Mononuclear cell (primary cell): ENCODE measurements at regions not wholly inside any gene's neighbourhood (a gene's known extent, or its start where the extent isn't known, plus 50 kb on each side); places are given as distances from the start of the nearest gene placed in this dataset.

Experiments
- H3K27me3 ChIP-seq: 2 replicates; pipeline ENCODE4 v1.6.0; 2011; ENCODE audit warnings: low read length, control low read depth; ENCODE audit not compliant: insufficient read depth
- H3K4me1 ChIP-seq: 2 replicates; pipeline ENCODE4 v1.5.1; 2011; ENCODE audit warnings: mild to moderate bottlenecking, low read length, control low read depth; ENCODE audit not compliant: insufficient read depth
- H3K4me3 ChIP-seq: 2 replicates; pipeline ENCODE4 v1.5.1; 2011; ENCODE audit warnings: mild to moderate bottlenecking, low read length, moderate library complexity
- H3K9me3 ChIP-seq: 2 replicates; pipeline ENCODE4 v1.5.1; 2011; ENCODE audit warnings: low read depth, mild to moderate bottlenecking, control low read depth, low read length

DNA sequence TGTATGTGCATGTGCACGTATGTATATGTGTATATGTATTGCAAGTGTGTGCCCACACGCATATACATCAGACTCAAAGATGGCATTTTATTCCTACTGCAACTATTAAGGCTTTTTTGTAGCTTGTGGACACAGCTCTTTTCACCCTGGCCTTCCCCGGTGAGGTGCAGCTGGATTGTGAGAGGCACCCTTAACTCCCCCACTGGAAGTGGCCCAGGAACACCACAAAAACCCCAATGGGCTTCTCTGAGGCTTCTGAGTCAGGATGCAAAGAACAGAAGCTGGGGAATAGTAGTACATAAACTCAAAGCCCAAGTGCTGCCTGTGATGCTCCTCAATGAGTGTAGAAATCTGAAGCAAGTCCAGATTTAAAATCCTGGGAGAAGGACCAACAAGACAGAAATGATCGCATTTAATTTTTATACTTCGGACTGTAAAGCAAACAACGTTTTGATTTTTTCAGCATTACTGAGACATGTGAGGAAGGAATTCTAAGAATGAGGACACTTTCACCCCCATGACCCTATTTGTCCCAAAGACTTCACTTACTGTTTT, 369.2 kb upstream of the MGMT start:
- H3K27me3 ChIP-seq: no peaks in the 10 kb centered on the region
- H3K4me3 ChIP-seq: no peak overlapping the region
- H3K4me1 ChIP-seq: peaks cover 8% of the 10 kb centered on the region
- H3K9me3 ChIP-seq: no peaks in the 10 kb centered on the region

DNA sequence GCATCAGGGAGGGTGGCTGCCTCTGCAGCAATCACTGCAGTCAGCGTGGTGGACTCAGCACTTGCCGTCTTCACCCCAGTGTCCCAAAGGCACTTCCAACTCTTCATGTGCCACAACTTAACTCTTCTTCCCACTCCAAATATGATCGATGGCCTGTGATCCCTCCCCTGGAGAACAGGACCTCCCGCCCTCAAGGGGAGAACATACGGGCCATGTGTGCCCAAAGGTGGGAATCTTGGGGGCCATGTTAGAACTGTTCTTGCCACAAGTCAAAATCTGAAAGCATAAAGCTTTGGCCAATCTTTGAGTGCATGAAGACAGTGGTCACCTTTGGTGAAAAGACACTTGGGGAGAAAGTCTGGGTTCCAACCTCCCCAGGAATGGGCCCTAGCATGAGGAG, 368.5 kb upstream of the MGMT start:
- Histone ChIP-seq H3K4me1 (peaks cover 8% of the 10 kb centered on the region), H3K4me3 (no peak overlapping the region), H3K9me3 (no peaks in the 10 kb centered on the region), H3K27me3 (no peaks in the 10 kb centered on the region)

DNA sequence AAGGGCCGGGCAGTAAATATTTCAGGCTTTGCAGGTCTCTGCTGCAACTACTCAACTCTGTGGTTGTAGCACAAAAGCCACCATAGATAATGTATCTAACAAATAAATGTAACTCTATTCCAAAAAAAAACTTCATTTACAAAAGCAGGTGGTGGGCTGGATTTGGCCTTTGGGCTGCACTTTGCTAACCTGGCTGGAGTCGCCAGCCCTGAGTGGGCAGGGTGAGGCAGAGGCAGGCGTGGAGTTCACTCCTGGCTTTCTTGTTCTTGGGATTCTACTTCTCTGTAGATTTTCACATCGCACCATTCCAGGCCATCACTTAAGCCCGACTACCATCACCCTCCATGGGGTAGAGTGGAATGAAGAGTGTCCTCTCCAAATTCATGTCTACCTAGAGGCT, 367.6 kb upstream of the MGMT start:
- H3K9me3 ChIP-seq: no peaks in the 10 kb centered on the region
- H3K4me3 ChIP-seq: no peak overlapping the region
- H3K27me3 ChIP-seq: no peaks in the 10 kb centered on the region
- peaks cover 8% of the 10 kb centered on the region for H3K4me1 ChIP-seq

DNA sequence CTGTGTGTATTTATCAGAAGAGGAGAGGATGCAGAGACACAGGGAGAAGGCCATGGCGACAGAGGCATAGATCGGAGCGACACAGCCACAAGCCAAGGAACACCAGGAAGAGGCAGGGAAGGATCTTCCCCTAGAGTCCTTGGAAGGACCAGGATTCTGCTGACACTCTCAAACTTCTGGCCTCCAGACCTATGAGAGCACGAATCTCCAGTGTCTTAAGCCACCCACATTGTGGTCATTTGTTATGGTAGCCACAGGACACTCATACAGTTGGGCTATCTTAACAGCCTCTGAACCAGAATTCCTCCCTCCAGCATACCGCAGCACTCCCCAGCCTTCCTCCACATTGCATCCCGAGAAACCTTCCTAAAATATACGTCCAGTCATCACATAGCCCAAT, 367.0 kb upstream of the MGMT start:
- Histone ChIP-seq H3K4me1 (peaks cover 8% of the 10 kb centered on the region), H3K27me3 (no peaks in the 10 kb centered on the region), H3K4me3 (no peak overlapping the region), H3K9me3 (no peaks in the 10 kb centered on the region)

DNA sequence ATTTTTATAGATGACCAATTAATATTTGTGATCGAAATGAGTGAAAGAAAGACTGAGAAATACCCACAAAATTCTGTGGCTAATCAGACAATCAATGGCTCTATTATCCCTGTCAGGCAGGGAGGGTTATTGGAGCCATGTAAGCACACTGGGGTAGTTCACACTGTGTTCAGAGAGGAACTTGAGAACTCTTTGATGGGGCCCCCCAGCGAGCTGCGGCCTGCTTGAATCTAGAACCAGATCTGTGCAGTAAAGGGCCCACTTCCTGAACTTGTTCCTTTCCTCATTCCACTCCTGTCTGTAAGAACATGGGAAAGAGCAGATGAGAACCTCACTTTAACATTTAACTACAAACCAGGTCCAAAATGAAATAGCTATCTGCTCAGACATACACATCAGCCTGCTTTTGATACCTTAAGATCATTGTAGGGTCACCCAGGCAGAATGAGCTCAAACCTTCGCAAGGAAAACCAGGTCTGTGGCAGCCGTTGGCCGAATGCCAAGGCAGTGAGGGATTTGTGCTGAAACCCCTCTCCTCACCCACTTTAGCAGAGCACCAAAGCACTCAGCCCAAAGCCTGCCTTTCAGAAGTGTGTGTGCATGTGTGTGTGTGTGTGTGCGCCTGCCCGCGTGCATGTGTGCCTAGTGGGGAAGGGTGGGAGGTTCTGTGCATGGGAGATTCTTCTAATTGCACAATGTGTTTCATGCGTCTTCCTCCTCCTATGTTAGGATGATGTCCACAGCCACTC, 365.6 kb upstream of the MGMT start:
- Histone ChIP-seq H3K4me3 (no peak overlapping the region), H3K9me3 (no peaks in the 10 kb centered on the region), H3K27me3 (no peaks in the 10 kb centered on the region), H3K4me1 (peaks cover 8% of the 10 kb centered on the region)

DNA sequence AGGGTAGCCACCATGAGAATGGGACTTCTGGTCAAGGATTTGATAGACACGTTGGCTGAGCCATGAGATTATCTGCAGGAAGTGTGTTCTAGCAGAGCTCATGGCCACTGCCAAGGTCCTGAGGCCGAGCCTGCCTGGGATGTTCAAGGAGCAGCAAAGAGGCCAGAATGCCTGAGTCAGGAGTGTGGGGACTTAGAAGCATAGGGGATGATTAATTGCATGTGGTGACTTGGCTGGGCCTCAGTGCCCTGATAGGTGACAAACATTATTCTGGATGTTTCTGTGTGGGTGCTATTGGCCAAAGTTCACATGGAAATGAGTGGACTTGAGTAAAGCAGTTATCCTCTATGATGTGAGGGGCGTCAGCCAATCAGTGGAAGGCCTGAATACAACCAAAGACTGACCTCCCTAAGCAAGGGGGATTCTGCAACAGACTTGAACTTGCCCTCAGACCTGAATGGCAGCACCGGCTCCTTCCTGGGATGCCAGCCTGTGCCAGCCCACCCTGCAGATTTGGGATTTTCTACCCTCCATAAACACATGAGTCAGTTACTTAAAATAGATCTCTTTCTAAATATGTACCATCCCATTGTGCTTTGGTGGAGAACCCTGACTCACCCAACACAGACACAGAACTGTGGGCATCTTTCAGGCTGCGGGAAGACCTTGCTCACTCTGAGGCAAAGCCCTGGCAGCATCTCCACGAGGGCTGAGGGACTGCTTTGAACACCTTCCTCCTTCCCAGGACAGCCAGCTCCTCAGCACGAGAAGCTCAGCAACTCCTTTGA, 363.9 kb upstream of the MGMT start:
- no peak overlapping the region for H3K4me3 ChIP-seq
- no peaks in the 10 kb centered on the region for H3K27me3 ChIP-seq
- peaks cover 8% of the 10 kb centered on the region for H3K4me1 ChIP-seq
- H3K9me3 ChIP-seq: no peaks in the 10 kb centered on the region

DNA sequence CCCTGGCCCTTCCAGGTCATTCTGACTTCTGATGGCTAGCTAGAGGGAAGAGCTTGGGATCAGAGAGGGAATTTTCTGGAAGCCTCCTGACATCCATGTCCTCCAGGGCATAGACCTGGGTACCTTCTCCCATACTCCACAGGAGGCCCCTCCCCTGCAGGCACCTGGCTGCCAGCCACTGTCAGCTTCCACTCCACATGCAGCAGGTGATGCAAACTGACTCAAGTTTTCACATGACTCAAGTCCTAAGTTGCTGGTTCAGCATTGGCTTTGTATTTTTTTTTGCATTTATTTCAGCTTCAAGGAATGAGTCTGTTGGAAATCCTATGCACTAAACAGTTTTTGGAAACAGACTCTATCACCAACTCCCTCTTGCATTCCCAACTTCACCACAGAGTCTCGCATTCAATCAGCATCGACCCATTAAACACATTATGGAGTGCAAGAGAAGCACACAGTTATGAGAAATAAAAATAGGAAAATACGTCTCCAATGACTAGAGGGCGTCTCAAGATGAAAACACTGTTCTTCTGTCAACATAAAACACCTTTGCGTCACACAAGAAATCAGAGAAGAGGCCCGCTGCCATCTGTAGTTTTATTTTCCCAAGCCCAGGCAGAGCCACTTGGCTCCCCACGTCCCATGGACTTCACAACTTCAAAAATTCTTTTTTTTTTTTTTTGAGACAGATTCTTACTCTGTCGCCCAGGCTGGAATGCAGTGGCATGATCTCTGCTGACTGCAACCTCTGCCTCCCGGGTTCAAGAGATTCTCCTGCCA, 362.6 kb upstream of the MGMT start:
- Histone ChIP-seq H3K4me3 (no peak overlapping the region), H3K4me1 (peaks cover 8% of the 10 kb centered on the region), H3K9me3 (no peaks in the 10 kb centered on the region), H3K27me3 (no peaks in the 10 kb centered on the region)

DNA sequence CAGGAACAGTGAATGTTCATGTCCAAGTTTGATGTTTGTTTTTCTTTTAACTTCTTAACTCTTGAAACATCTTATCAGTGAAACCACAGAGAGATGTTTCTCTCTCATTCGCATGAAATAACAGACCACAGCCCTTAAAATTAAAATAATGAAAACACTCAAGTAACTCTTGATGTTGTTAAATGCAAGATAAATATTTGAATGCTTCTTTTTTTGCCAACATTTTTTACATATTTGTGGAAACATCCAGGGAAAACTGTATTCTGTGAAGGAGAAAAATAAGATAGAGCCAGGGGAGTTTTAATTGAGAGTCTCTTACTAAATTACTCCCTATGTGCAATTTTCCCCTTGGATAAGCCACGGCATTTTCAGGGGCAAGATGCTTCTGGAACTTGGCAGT, 361.8 kb upstream of the MGMT start:
- Histone ChIP-seq H3K4me3 (no peak overlapping the region), H3K4me1 (peaks cover 8% of the 10 kb centered on the region), H3K27me3 (no peaks in the 10 kb centered on the region), H3K9me3 (no peaks in the 10 kb centered on the region)

DNA sequence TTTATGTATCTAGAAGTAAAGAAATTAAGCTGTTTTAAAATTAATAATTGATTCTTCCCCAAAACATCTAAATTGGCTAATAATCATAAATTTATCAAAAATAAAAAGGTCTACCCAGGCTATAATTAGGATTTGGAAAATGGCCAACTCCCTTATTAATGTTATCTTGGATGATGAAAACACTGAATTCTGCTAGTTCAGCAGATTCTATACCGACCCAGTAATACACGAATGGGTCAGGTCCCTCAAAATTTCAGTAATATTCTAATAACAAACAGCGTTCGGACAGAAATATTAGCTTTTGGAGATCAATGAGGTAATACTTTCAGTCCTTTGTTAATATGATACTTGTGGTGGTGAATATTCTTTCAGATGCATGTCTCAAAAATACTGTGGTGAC, 360.7 kb upstream of the MGMT start:
- no peak overlapping the region for H3K4me3 ChIP-seq

DNA sequence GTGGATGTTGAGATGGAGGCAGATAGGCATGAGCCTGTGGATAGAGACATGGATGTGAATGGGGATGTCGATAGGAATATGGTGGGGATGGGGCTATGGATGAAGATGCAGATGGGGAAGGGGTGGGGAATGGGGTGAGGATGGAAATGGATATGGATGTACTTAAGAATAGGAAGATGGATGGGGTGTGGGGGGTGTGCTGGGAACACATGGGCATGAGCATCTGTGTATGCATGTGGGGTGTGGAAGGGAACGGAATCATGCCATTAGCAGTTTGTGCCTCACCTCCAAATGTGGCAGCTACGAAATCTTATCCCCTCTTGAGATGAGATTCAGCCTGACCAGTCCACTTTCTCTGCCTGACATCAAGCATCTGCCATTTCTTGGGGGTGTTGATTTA, 359.5 kb upstream of the MGMT start:
- Histone ChIP-seq H3K9me3 (no peaks in the 10 kb centered on the region), H3K27me3 (no peaks in the 10 kb centered on the region), H3K4me3 (no peak overlapping the region), H3K4me1 (no peaks in the 10 kb centered on the region)

More for the DNA sequence above, 360.7 kb upstream of the MGMT start:
- no peaks in the 10 kb centered on the region for H3K9me3 ChIP-seq
- no peaks in the 10 kb centered on the region for H3K27me3 ChIP-seq
- H3K4me1 ChIP-seq: peaks cover 4% of the 10 kb centered on the region

DNA sequence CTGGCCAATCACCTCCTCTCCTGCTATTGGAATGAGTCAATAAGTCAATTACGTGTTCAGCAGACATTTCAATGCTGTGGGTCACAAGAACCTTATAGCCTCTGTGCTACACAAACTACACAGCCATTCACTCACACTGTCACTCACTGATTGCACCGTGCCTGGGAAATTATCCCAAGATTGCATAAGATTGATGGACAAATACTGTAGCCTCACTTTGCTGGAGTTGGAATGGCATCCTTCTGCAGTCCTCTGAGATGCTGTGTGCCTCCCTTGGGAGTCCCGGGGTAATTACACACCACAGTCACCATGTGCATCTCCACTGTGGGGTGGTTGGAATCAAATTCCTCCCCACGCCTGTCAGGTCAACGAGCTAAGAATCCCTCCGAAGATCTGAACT, 358.7 kb upstream of the MGMT start:
- no peaks in the 10 kb centered on the region for H3K4me1 ChIP-seq
- no peak overlapping the region for H3K4me3 ChIP-seq
- no peaks in the 10 kb centered on the region for H3K9me3 ChIP-seq

DNA sequence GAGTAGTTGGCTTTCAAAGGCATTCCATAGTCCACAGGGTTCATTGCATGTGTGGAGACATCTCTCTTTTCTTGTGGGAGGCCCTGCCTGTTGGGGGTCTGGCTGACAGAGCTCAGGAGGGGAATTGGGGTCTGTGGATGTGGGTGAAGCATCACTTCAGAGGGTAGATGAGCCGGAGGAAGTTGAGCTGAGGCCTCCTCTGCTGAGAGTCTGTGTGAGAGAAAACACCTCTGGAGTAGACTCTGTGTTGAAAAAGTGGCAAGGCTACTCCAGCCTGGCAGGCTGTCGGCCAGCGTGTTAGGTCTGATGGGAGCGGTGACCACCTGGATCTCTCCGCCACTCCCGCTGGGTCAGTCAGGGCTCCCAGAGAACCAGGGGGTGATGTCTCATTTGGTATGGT, 358.0 kb upstream of the MGMT start:
- Histone ChIP-seq H3K27me3 (no peaks in the 10 kb centered on the region), H3K4me1 (no peaks in the 10 kb centered on the region), H3K4me3 (no peak overlapping the region), H3K9me3 (no peaks in the 10 kb centered on the region)

More for the DNA sequence above, 358.7 kb upstream of the MGMT start:
- no peaks in the 10 kb centered on the region for H3K27me3 ChIP-seq

DNA sequence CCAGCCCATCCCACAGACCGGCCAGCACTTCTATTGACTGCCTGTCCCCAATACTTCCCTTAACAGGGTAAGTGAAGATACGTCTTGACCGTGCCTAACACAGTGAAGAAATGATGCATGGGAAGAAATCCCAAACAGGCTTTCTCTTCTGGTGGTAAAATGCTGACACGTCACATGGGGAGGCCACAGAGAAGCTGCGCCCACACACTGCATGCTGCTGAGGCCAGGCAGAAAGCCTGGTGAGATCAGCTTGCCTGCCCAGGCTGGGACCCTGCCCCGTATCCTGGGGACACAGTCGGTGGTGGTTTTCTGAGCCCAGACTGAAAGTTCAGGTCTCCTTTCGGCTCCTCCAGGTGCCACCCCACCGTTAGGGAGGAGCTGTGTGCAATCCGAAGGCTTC, 356.3 kb upstream of the MGMT start:
- Histone ChIP-seq H3K4me3 (no peak overlapping the region), H3K9me3 (no peaks in the 10 kb centered on the region), H3K4me1 (no peaks in the 10 kb centered on the region), H3K27me3 (no peaks in the 10 kb centered on the region)

DNA sequence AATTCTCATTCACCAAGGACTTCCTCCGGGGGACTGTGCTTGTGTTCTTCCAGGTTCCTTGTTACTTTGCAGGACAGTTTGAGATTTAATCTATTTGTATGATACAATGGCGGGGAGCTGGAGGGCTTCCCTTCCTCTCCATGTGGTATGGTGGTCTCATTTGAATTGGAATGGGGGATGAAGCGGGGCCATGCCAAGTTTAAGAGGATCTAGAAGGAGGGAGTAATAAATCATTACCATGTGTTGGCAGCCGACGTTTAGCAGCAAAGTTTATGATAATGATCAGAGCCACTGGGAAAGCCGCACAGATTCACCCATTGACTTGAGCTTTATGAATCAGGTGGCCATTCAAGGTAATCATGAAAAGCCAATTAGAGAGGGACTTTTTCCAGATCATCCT, 355.1 kb upstream of the MGMT start:
- no peaks in the 10 kb centered on the region for H3K27me3 ChIP-seq
- H3K4me3 ChIP-seq: no peak overlapping the region
- no peaks in the 10 kb centered on the region for H3K9me3 ChIP-seq
- no peaks in the 10 kb centered on the region for H3K4me1 ChIP-seq

DNA sequence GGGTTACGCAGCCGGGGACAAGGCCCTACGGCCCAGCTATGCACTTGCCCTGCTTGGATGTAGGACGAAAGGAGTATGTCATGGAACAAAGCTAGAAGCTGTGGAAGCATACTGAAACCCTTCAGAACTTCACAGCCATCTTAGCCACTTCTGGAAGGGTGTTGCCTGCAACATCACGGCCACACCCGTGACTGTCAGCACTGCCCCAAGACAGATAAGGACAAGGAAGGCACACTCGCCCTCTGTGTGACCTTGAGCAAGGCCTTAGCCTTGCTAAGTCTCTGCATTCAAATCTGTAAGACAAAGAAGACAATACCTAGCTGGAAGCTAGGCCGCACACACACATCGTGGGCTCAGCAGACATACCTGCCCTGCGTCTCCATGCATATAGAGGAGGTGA, 352.5 kb upstream of the MGMT start:
- Histone ChIP-seq H3K27me3 (no peaks in the 10 kb centered on the region), H3K4me3 (no peak overlapping the region), H3K4me1 (no peaks in the 10 kb centered on the region), H3K9me3 (no peaks in the 10 kb centered on the region)
